GM21717 (cell line): ENCODE measurements at regions not wholly inside any gene's neighbourhood (a gene's known extent, or its start where the extent isn't known, plus 50 kb on each side); places are given as distances from the start of the nearest gene placed in this dataset.

Source experiments
- ATAC-seq: cut with Tn5 transposase; IDR thresholded peaks from one replicate; pipeline ENCODE4 v1.9.1; 2021; ENCODE audit warnings: mild to moderate bottlenecking, moderate library complexity; ENCODE audit not compliant: unreplicated experiment

- ATAC-seq = peak; percentile 51
Observed at GRCh38 chr20:63101781-63102720, 95.3 kb upstream of the BHLHE23 start.

DNA sequence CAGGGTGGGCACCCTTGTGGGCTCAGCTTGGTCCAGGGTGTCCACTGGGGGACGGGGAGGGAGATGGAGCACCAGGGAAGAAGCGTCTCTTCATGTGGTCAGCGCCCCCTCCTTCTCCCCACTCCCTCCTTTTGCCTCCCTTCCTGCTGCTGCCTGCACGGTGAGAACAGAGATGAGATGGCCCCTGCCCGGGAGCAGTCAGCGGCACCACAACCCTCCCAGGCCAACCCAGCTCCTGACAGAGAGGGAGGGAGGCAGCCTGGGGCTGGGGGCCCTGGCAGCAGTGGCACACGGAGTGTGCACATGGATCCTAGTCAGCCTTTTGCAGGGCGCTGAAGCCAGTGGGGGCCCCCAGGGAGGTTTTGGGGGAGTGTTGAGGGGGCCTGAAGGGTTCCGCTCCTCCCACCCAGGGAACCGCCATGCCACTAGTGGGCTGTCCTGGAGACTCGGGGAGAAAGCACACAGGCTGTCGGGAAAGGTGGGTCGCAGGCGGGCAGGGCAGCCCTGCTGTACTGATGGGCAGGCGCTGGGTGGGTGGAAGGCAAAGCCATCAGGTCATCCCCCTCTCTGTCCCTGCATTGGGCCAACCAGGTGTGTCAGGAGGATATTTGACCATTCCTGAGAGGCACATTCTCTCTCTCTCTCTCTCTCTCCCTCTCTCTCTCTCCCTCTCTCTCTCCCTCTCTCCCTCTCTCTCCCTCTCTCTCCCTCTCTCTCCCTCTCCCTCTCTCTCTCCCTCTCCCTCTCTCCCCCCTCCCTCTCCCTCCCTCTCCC is 94.3 kb upstream of the BHLHE23 start:
- ATAC-seq = no peak

DNA sequence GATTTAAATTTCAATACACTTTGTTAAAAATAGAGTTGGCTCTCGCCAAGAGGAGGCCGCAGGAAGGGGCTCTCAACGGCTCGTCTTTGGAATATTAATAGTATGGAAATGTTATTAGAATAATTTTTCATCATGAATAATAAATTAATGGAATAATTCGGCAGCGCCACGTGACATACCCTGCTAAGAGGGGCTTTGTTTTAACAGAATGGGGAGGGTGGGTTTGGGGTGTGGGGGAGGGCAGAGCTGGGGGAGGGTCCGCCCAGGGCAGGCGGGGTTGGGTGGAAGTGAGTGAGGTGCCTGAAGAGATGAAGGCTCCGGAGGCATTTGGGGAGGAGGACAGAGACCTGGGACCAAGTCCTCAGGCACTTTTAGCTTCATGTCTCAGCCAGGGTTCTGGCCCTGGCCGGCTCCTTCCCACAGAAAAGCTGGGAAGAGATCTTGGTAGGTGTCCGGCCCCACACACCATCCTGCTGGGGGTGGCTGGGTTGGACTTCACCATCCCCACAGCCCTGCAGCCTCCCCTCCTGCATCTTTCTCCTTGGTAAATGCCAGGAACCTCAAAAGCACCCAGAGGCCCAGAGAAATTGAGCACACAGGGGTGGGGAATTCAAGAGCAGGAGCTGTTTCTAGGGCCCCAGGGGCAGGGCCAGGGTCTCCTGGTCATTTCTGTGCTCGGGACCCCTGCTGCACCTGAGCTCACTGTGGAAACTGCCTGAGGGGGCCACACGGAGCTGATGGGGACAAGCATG is 93.6 kb upstream of the BHLHE23 start:
- no peak for ATAC-seq

DNA sequence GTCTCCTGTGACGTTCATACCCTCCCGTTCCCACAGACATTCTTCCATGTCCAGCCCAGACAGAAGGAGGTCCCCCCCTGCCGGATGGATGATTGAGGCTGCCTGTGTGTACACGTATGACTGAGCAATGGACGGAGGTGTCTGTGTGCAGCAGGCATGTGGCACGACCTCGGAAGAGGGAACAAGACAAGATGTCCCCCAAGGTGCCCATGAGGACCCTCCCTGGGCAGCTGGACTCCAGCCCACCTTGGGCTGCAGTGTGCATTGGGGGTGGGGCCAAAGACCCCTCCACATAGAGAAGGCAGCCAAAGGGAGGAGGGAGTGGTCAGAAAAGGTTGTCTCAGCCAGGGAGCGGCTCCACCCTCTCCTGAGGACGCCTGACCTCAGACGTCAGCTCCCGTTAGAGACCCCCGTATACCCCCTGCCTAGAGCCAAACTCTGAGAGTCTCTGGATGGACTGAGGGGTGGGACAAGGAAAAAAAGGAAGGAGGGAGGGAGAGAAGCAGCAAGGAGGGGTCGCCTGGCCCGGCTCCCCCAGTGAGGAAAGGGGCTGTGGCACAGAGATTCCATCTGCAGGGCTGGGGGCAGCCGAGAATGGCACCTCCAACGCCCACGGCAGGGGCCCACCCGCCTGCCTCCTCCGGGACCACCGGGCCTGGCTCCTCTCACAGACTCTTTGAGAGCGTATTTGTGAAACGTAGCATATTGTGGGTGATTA is 92.9 kb upstream of the BHLHE23 start:
- ATAC-seq = no peak

DNA sequence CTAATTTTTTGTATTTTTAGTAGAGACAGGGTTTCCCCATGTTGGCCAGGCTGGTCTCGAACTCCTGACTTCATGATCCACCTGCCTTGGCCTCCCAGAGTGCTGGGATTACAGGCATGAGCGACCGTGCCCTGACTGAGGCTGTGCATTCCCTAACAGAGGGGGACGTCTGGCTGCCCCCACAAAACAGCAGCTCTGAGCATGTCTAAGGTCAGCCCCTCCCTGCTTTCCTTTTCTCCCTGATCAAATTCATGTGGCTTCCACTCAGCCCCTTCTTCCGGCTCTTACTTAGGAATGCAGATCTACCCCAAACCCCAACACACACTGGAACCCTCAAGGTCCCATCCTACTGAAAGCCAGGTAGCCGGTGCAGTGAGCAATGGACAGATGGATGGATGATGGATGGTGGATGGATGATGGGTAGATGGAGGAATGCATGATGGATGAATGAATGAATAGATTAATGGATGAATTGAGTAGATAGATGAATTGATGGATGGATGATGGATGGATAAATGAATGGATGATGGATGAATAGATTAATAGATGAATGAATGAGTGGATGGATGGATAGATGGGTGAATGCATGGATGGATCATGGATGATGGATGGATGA is 91.5 kb upstream of the BHLHE23 start:
- no peak for ATAC-seq

GRCh38 chr20:63097336-63097831 is 90.6 kb upstream of the BHLHE23 start:
- ATAC-seq = no peak

DNA sequence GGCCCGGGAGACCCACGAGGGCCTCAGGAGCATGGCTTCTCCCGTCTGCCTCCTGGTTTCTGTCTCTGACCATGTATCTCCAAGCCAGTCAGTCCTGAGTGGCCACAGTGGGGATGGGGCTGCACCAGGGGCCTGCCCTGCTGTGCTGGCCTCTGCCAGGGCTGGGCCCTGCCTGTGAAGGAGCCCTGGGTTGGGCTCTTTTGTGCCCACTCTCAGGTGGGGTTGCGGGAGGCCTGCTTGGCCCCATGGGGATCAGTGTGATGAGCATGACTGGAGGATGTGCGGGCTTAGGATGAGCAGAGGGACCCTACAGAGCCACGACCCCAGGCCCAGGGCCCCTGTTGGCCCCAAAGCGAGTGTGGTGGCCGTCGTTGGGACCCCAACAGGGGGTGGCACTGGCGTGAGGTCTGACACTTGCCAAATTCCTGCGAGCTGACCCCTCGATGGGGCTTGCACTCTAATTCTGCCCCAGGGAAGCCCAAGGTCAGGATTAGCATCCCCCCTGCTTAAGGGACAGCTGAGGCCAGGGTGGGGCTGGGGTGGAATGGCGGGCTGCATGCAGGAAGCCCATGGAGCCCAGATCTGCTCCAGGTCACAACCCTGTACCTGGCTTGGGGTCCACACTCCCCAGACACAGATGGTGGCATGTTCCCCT is 90.0 kb upstream of the BHLHE23 start:
- no peak for ATAC-seq

DNA sequence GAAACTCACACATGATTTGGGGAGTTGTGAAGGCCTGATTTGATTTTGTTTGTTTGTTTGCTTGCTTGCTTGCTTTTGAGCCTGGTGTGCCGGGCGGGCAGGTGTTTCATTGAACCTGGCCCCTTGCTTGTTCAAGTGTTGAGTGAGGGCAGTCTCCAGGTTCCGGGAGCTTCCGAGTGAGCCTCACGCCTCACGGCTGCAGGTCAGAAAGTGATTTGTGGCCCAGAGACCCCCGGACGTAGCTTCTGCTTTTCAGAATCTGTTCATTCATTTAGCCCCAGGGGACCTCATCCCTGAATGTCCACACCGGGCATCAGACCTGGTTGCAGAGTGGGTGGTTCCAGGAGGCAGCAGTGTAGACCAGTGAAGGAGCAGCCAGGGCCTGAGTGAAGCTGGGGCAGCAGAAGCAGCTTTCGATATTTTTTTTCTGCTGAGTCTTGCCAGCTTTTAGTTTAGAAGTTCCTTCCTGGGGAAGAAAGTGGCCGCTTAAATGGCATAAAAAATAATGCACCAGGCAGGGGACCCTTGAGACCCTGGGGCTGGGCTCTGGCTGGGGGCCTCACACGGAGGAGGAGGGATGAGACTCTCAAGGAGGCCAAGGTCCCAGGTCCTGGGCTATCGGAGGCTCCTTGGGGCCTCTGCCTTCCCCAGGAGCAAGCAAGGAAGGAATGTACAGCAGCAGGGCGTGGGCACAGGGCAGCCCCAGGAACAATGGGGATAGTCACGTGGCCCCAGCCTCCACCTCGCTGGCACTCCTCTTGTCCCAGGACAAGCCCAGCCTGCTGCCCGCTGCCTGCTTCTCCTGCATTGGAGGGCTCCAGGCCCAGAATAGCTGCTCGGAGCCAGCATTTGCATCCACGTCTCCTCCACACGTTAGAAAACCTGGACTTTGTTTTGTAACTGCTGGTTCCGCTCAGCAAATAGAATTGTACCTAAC is 89.2 kb upstream of the BHLHE23 start:
- no peak for ATAC-seq

DNA sequence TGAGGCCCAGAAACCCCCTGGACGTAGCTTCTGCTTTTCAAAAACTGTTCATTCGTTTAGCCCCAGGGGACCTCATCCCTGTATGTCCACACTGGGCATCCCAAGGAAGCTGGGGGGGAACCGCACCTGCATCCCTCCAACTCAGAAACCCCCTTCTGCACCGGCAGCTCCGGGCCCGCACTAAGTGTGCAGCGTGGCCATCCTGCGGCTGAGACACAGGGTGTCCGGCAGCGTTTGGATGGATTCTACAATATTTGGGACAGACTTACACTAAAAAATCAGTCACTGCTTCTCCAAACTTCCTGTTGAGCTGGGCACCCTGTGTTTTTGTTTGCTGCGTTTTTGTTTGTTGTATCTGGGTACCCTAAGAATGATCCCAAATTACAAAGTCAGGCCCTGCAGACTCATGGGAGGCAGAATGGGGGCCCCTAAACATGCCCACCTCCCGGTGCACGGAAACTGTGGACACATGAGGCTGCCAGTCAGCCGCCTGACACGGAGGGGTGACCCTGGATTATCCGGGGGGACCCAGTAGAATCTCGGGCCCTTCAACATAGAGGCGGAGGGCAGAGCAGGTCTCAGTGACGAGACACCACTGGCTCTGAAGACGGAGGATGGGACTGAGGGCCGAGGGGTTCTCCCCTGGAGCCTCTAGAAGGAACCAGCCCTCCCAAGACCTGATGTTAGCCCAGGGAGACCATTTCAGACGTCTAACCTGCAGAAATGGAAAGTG is 88.2 kb upstream of the BHLHE23 start:
- no peak for ATAC-seq

DNA sequence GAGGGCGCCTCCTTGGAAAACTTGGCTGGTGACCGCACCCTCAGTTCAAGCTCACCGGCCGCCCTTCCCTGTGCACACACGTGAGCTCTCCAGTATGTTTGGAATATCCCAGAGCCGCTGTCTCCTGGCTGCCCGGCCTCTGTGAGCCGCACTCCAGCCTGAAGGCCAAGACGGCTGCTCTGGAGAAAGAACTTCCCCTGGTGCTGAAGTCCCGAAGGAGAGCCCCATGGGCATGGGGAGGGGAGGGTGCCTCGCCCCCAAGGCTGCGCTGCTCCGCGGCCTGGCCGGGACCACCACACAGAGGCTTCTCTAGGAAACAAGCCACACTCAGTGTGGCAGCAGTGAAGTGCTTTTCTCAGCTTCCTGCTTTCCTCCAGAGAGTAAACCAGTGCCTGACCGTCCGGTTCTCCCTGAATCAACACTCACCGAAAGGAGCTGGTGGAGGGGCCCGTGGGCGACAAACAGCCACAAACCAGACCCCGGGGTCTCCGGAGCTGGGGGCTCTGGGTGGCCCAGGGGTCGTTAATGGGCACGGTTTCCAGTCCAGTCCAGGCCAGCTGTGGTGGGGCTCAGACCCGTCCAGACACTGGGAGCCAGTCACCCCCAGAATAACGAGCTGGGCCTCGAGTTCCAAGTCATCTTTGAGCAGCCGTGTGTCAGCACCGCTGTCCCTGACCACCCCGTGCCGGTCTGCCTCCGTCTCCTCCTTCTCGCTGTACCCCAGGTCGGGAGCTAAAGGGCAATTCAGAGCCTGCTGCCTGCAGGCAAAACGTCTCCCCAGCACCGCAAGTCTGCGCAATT is 87.4 kb upstream of the BHLHE23 start:
- no peak for ATAC-seq

- no peak for ATAC-seq
Observed at GRCh38 chr20:63092660-63093215, 86.0 kb upstream of the BHLHE23 start.

DNA sequence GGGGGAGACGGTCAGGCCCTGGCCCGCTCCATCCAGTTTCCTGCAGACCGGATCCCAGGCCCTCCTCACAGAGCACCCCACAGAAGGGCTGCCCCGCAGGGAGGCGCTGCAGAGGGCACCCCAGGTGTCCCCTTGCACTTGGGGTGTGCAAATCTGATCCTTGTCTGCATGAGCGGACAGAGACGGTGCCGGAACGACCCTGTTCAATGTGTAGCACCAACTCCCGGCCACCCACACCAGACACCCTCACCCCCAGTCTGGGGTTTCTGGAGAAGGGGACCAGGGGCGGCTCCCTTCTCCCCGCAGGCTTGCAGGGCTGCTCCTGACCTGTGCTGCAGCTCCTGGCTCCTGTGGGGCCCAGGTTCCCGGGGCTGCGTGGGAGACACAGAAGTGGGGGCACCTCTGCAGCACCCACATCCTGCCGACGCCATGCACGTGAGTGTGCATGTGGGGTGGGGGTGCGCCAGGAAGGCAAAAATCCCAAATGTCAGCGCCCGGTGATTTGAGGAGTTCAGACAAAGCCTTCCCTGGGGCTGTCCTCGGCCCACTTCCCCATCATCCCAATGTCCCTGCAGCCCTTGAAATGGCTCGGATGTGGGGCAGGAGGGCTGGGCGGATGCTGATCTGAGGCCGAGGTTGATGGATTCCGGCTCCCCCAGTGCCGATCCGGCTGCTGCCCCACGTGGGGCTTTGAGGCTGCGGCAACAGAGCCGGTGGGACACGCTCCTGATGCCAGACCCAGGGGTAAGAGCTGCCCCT is 85.3 kb upstream of the BHLHE23 start:
- ATAC-seq = no peak

DNA sequence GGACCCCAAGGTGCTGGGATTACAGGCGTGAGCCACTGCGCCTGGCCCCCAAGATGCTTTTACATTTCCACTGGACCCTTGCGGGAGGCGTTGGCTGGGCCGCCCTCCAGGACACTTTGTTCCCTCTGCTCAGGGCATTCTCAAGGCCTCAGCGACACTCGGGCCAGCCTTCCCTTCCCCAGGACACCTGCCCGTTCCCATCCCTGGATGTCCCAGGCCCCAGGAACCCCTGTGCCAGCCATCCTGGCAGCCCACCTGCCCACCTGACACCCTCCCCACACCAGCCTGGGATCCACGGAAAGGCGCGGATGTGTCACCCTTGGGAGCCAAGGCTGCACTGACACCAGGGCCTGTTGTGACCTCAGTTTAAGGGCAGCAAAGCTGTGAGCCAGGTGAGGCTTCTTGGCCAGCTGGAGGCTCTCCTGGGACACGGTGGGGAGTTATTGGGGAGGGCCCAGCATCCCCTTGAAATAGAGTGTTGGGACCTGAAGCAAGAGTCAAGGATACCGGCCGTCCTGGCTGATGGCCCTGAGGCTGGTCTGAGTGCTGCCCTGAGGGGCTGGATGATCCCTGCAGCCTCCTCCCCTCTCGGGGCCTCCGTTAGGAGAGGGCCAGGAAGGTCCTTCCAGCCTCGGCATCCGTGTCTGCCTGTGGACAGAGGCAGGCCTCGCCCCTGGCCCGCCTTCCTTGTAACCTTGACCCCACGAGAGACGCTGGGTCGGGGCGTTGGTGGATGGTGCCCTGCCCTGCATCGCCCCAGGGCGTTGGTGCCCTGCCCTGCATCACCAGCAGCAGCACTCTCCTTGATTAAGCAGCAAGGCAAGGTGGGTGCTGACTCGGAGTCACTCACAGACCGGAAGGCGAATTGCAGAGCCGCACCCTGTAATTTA is 84.2 kb upstream of the BHLHE23 start:
- ATAC-seq = no peak

GRCh38 chr20:63090052-63090451 is 83.3 kb upstream of the BHLHE23 start:
- ATAC-seq = no peak
